ENCODE measurements at regions not wholly inside any gene's neighbourhood (a gene's known extent, or its start where the extent isn't known, plus 50 kb on each side); places are given as distances from the start of the nearest gene placed in this dataset.

DNA sequence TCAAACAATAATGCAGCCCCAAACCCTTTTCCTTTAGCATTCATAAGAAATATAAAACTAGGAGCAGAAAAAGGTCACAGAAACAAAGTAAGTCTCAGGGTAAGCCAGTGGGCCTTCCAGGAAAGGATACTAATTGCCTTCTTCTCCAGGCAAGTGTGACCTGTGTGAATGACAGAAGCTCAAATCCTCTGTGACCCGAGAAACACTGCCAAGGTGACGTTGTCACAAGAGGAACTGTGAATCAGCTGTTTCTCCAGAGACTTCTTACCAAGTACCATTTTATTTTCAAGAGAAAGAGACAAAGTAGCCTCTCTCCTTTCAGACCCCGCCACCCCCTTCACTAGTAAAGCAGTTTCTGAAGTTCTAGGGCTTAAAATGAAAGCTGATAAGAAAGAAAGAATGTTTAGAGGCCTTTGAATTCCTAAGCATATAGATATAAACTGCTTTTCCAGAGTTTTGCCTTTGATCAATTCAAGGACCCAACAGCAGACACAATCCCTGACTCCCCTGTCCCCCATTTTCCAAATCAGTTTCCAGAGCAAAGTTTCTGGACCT is 155.6 kb downstream of the NUF2 start:
- TF ChIP-seq POLR2A (IDR thresholded peaks at IDR 0.05; ENCODE audit: low read depth, low read length) (no peak), POLR2AphosphoS5 (IDR thresholded peaks at IDR 0.05; ENCODE audit: low read depth, low read length) (no peak), TAF1 (IDR thresholded peaks at IDR 0.05; ENCODE audit: borderline replicate concordance, low read depth, low read length) (no peak)

Data from GM12892 (cell line).